IMR-90 (cell line): ENCODE measurements at regions not wholly inside any gene's neighbourhood (a gene's known extent, or its start where the extent isn't known, plus 50 kb on each side); places are given as distances from the start of the nearest gene placed in this dataset.

ENCODE experiments used
- ATAC-seq: fragments of 200-7000 bp; cut with Tn5 transposase; 2 replicates; pipeline ENCODE4 v1.9.1; 2020; ENCODE audit warnings: low read depth, mild to moderate bottlenecking, moderate library complexity
- BruUV-seq: library from RNA; stranded (reverse); fragments of 400-500 nt; replicated peaks from 2 replicates; lab custom pipeline; 2021; lab: Mats Ljungman, UMichigan
- CTCF ChIA-PET: fragments of 300-600 bp; formaldehyde crosslinking; extraction: SDS; loops from one replicate; lab custom pipeline; 2021; ENCODE audit warnings: antibody characterized with exemption; lab: Yijun Ruan, JAX
- POLR2A ChIA-PET: fragments of 300-600 bp; sonication (Branson Sonifier 250); formaldehyde crosslinking; loops from one replicate; lab custom pipeline; 2022; ENCODE audit warnings: antibody characterized with exemption; ENCODE audit not compliant: unreplicated experiment; lab: Charles Lee
- DNase-seq: peaks from one replicate; pipeline ENCODE4 v3.0.0; 2013
- H2AFZ ChIP-seq: replicated peaks from 2 replicates; pipeline ENCODE3; 2013; ENCODE audit warnings: low read length, mild to moderate bottlenecking; ENCODE audit not compliant: poor library complexity
- H2AK5ac ChIP-seq: 2 replicates; pipeline ENCODE4 v1.6.1; 2013; ENCODE audit warnings: low read depth, low read length, inconsistent platforms
- H2AK9ac ChIP-seq: replicated peaks from 2 replicates; pipeline ENCODE3; 2013; ENCODE audit warnings: mild to moderate bottlenecking, low read depth, low read length, moderate library complexity; ENCODE audit not compliant: poor library complexity
- H2BK120ac ChIP-seq: 2 replicates; pipeline ENCODE4 v1.6.1; 2013; ENCODE audit warnings: low read depth, low read length, inconsistent platforms
- H2BK15ac ChIP-seq: 3 replicates; pipeline ENCODE4 v1.6.1; 2013; ENCODE audit warnings: low read depth, low read length, inconsistent platforms
- H2BK20ac ChIP-seq: 2 replicates; pipeline ENCODE4 v1.6.1; 2013; ENCODE audit warnings: low read depth, mild to moderate bottlenecking, inconsistent platforms, low read length, moderate library complexity
- H2BK5ac ChIP-seq: 2 replicates; pipeline ENCODE4 v1.6.1; 2013; ENCODE audit warnings: mild to moderate bottlenecking, low read depth, low read length, inconsistent platforms; ENCODE audit not compliant: poor library complexity, severe bottlenecking
- H3K14ac ChIP-seq: replicated peaks from 2 replicates; pipeline ENCODE4 v1.6.1; 2013; ENCODE audit warnings: low read depth, low read length, inconsistent platforms
- H3K18ac ChIP-seq: 2 replicates; pipeline ENCODE4 v1.6.1; 2013; ENCODE audit warnings: low read depth, low read length, control low read depth
- H3K23ac ChIP-seq: 2 replicates; pipeline ENCODE4 v1.6.1; 2013; ENCODE audit warnings: low read depth, low read length, inconsistent platforms
- H3K27ac ChIP-seq: 2 replicates; pipeline ENCODE4 v1.5.1; 2013; ENCODE audit warnings: mild to moderate bottlenecking, control low read depth, low read length; ENCODE audit not compliant: insufficient read depth
- H3K27me3 ChIP-seq: 2 replicates; pipeline ENCODE4 v1.6.1; 2013; ENCODE audit warnings: low read length; ENCODE audit not compliant: control insufficient read depth, insufficient read depth
- H3K36me3 ChIP-seq: 2 replicates; pipeline ENCODE4 v1.6.1; 2013; ENCODE audit warnings: low read length, mixed read lengths; ENCODE audit not compliant: control insufficient read depth, insufficient read depth
- H3K4ac ChIP-seq: 2 replicates; pipeline ENCODE4 v1.6.1; 2013; ENCODE audit warnings: low read depth, low read length, inconsistent platforms
- H3K4me1 ChIP-seq: 2 replicates; pipeline ENCODE4 v1.6.1; 2013; ENCODE audit warnings: low read length, mixed read lengths; ENCODE audit not compliant: control insufficient read depth, insufficient read depth
- H3K4me2 ChIP-seq: 2 replicates; pipeline ENCODE4 v1.6.1; 2013; ENCODE audit warnings: low read depth, mild to moderate bottlenecking, control low read depth, low read length, moderate library complexity
- H3K4me3 ChIP-seq: 2 replicates; pipeline ENCODE4 v1.5.1; 2013; ENCODE audit warnings: low read depth, mild to moderate bottlenecking, control low read depth, low read length, moderate library complexity; ENCODE audit not compliant: insufficient read depth
- H3K56ac ChIP-seq: 2 replicates; pipeline ENCODE4 v1.6.1; 2013; ENCODE audit warnings: low read length, inconsistent platforms; ENCODE audit not compliant: insufficient read depth; ENCODE audit errors: extremely low read depth
- H3K79me1 ChIP-seq, 2 experiments: 2 replicates each; pipeline ENCODE4 v1.6.1; 2013; ENCODE audit warnings: low read length in 2 of 2, inconsistent platforms in 1 of 2, low read depth in 1 of 2
- H3K9ac ChIP-seq: 2 replicates; pipeline ENCODE4 v1.6.1; 2013; ENCODE audit warnings: low read depth, low read length, control low read depth
- H3K9me1 ChIP-seq: 2 replicates; pipeline ENCODE4 v1.6.1; 2013; ENCODE audit warnings: low read length, inconsistent platforms; ENCODE audit not compliant: insufficient read depth
- H3K9me3 ChIP-seq: 2 replicates; pipeline ENCODE4 v1.6.1; 2013; ENCODE audit warnings: low read length; ENCODE audit not compliant: control insufficient read depth, insufficient read depth
- H4K20me1 ChIP-seq: 2 replicates; pipeline ENCODE4 v1.6.1; 2013; ENCODE audit warnings: low read length, inconsistent platforms; ENCODE audit not compliant: insufficient read depth
- H4K5ac ChIP-seq: 2 replicates; pipeline ENCODE4 v1.6.1; 2013; ENCODE audit warnings: mild to moderate bottlenecking, low read depth, low read length, control low read depth
- H4K8ac ChIP-seq, 2 experiments: 2 replicates each; pipeline ENCODE4 v1.6.1; 2013; ENCODE audit warnings: low read depth in 2 of 2, low read length in 2 of 2, control low read depth in 1 of 2, inconsistent platforms in 1 of 2
- H4K91ac ChIP-seq: 2 replicates; pipeline ENCODE4 v1.6.1; 2013; ENCODE audit warnings: low read depth, low read length, inconsistent platforms; ENCODE audit not compliant: insufficient read depth
- MAFK ChIP-seq: IDR thresholded peaks from 2 replicates; pipeline ENCODE4 v1.6.1; 2012; ENCODE audit warnings: low read depth, low read length, improper control_type of control experiment
- NFE2L2 ChIP-seq: fragments of 150-350 bp; IDR thresholded peaks from 2 replicates; pipeline ENCODE4 v1.6.1; 2016; ENCODE audit warnings: low read depth, mild to moderate bottlenecking, low read length
- WGBS, 2 experiments: methylation state at CpG; one replicate each; pipeline versions ENCODE4 v1.1.5 to v1.1.7; 2013; ENCODE audit warnings: missing lambda C conversion rate in 2 of 2; ENCODE audit not compliant: insufficient read length in 1 of 2; ENCODE audit errors: extremely low coverage in 2 of 2; 5-methylcytosine and 5-hydroxymethylcytosine counted together
- dilution Hi-C: fragments of 300-500 bp; cut with HindIII; formaldehyde crosslinking; loops from one replicate; pipeline ENCODE4 v1.14.3; 2018; ENCODE audit warnings: low sequenced_read_pairs; ENCODE audit not compliant: unreplicated experiment
- in situ Hi-C: fragments of 300-500 bp; cut with MboI; formaldehyde crosslinking; loops from 3 replicates; pipeline ENCODE4 v1.14.3; 2019; ENCODE audit warnings: low sequenced_read_pairs, inconsistent platforms, mixed read lengths
- intact Hi-C: fragments of 100-400 bp; cut with micrococcal nuclease; formaldehyde crosslinking; loops from 2 replicates; pipeline ENCODE4 v1.10.0; 2022

DNA sequence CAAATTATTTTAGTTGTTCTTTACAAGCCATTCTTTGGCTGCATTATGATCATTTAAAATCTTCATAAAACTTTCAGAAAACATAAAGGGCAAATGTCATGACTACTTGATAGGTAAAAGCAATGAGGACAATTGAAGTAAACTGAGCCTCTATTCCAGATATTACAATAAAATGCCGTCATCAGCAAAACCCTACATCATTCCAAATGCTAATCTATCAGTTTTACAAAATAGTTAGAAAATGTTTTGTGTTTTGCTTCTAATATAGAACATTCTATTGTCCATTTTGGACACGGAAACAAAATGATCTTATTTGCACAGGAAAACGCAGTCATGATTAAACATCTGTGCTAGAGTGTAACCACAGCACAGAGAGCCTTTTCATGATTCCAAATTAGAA lies 1330.6 kb upstream of the ADGRL3 start:
- no CpG with 5 or more reads among the region's 3 CpGs for WGBS, 2 experiments
- Histone ChIP-seq H2AK9ac (no peak overlapping the region), H3K56ac (no peak overlapping the region), H3K9me1 (no peaks in the 10 kb centered on the region), H4K91ac (no peak overlapping the region), H2BK5ac (no peak overlapping the region), H3K4me2 (no peak overlapping the region), H2BK20ac (no peak overlapping the region), H3K4me1 (no peaks in the 10 kb centered on the region), H4K20me1 (no peaks in the 10 kb centered on the region), H2AFZ (no peak overlapping the region), H3K4me3 (no peak overlapping the region), H3K36me3 (no peaks in the 10 kb centered on the region), H3K4ac (no peak overlapping the region), H3K27me3 (no peaks in the 10 kb centered on the region), H2BK120ac (no peak overlapping the region), H3K18ac (no peak overlapping the region), H3K27ac (no peak overlapping the region), H3K9me3 (peaks cover 1% of the 10 kb centered on the region), H3K23ac (no peak overlapping the region), H2AK5ac (no peak overlapping the region), H2BK15ac (no peak overlapping the region), H4K5ac (no peak overlapping the region), H4K8ac (no peak overlapping the region), H3K14ac (no peak overlapping the region), H3K79me1 (no peaks in the 10 kb centered on the region), H3K9ac (no peak overlapping the region)
- TF ChIP-seq MAFK (peak; percentile 59; the same call in 1 of the 2 replicates), NFE2L2 (no peak)
- CTCF ChIA-PET = no interaction called here
- dilution Hi-C loops (no loop called here), in situ Hi-C loops (no loop called here), intact Hi-C loops (loop anchor here (5.0 kb wide), 1 partner anchor 103 kb away; no protein-coding TSS in a partner anchor)
- ATAC-seq (no peak), DNase-seq (no peak)
- POLR2A ChIA-PET = no interaction called here
- no TSS peak for BruUV-seq
